IgD-negative memory B cell (primary cell): ENCODE measurements at regions not wholly inside any gene's neighbourhood (a gene's known extent, or its start where the extent isn't known, plus 50 kb on each side); places are given as distances from the start of the nearest gene placed in this dataset.

ENCODE experiments used
- H3K27ac Mint-ChIP-seq, 3 donors: one replicate each; pipeline ENCODE4 v1.8.0; 2020 to 2022; ENCODE audit warnings: mild to moderate bottlenecking in 3 of 3, mixed read lengths in 3 of 3, moderate library complexity in 1 of 3
- H3K27me3 Mint-ChIP-seq: one replicate; pipeline ENCODE4 v1.8.0; 2021; ENCODE audit warnings: mixed read lengths
- H3K36me3 Mint-ChIP-seq: one replicate; pipeline ENCODE4 v1.8.0; 2020; ENCODE audit warnings: mild to moderate bottlenecking, mixed read lengths
- H3K4me1 Mint-ChIP-seq, 3 donors: one replicate each; pipeline ENCODE4 v1.8.0; 2020 to 2022; ENCODE audit warnings: mixed read lengths in 3 of 3, mild to moderate bottlenecking in 1 of 3
- H3K4me3 Mint-ChIP-seq, 4 donors: one replicate each; pipeline ENCODE4 v1.8.0; 2020 to 2022; ENCODE audit warnings: mild to moderate bottlenecking in 4 of 4, mixed read lengths in 4 of 4, moderate library complexity in 3 of 4
- H3K9me3 Mint-ChIP-seq, 3 donors: one replicate each; pipeline ENCODE4 v1.8.0; 2020 to 2021; ENCODE audit warnings: mixed read lengths in 3 of 3, mild to moderate bottlenecking in 1 of 3

DNA sequence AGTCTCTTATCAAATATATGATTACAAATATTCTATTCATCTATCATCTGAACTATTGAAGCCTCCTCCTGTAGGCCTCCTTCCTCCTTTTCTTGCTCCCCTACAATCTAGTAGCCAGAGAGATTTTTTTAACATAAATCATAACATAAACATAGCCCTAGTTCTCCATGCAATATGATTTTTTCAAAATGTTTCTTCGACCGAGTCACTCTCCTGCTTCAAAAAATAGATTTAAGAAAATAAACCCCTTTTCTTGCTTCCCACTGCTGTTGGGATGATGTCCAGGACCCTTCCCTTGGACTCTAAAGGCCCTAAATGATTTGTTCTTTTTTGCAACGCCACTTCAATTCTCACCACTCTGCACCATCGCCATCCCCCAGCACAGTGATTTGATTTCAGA is 319.7 kb upstream of the TSHZ3 start:
- H3K36me3 Mint-ChIP-seq, result no peaks in the 10 kb centered on the region
- H3K9me3 Mint-ChIP-seq, result peaks cover 2 to 11% (median 9%) of the 10 kb centered on the region in 3 donors
- H3K4me3 Mint-ChIP-seq, result no peak overlapping the region
- no peaks in the 10 kb centered on the region for H3K27me3 Mint-ChIP-seq
- no peak overlapping the region for H3K27ac Mint-ChIP-seq
- H3K4me1 Mint-ChIP-seq, result no peaks in the 10 kb centered on the region

DNA sequence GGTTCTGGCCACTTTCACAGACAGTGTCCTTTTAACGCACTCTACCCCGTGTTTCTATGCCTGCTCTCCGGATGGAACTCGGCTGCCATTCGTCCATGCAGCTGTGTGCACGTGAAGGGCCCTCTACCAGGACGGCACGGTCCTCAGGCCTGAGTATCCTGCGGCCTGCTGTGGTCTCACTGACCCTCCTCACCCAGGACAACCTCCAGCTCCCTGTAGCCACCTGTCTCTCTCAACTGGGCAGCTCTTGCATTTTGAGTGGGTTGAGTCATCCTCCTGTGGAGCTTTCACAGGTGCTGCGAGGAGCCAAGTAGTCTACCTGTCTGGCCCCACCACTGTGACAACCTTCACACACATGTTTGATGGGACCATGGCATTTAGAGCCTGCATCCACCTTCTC is 321.7 kb upstream of the TSHZ3 start:
- Mint-ChIP-seq H3K36me3 (no peaks in the 10 kb centered on the region), H3K27me3 (no peaks in the 10 kb centered on the region), H3K4me1 (no peaks in the 10 kb centered on the region), H3K9me3 (peaks cover 2 to 11% (median 9%) of the 10 kb centered on the region in 3 donors), H3K27ac (peak overlapping the region in 1 of 3 donors; percentile 62), H3K4me3 (no peak overlapping the region)

DNA sequence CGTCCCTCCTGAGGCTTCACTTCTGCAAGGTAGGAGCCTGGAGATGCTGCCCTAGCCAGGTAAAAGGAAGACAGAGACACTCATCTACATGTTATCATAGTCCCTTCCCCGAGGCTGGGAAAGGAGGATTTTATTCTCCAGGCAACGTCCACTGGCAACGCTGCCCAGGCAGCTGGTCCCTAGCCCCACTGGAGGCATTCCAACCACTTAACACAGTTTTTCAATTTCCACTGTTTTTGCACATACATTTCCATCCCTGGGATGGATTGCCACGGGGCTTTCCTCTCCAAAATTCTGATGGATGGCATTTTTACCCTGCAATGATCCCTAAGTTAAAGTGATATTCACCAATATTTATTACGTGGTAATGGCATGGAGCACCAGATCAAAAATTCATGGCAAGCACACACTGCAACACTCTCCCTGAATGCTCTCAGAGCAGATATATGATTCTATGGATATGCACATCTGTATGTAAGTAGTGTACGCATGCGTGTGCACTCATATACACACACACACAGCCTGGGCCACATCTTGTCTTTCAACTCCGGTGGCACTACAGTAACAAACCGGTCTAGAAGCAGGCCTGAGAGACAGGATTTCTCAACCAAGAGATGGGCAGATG is 322.3 kb upstream of the TSHZ3 start:
- H3K36me3 Mint-ChIP-seq, result no peaks in the 10 kb centered on the region
- H3K4me3 Mint-ChIP-seq, result no peak overlapping the region
- H3K27ac Mint-ChIP-seq, result peak overlapping the region in 1 of 3 donors; percentile 62
- peaks cover 2 to 11% (median 9%) of the 10 kb centered on the region in 3 donors for H3K9me3 Mint-ChIP-seq
- no peaks in the 10 kb centered on the region for H3K27me3 Mint-ChIP-seq
- no peaks in the 10 kb centered on the region for H3K4me1 Mint-ChIP-seq

DNA sequence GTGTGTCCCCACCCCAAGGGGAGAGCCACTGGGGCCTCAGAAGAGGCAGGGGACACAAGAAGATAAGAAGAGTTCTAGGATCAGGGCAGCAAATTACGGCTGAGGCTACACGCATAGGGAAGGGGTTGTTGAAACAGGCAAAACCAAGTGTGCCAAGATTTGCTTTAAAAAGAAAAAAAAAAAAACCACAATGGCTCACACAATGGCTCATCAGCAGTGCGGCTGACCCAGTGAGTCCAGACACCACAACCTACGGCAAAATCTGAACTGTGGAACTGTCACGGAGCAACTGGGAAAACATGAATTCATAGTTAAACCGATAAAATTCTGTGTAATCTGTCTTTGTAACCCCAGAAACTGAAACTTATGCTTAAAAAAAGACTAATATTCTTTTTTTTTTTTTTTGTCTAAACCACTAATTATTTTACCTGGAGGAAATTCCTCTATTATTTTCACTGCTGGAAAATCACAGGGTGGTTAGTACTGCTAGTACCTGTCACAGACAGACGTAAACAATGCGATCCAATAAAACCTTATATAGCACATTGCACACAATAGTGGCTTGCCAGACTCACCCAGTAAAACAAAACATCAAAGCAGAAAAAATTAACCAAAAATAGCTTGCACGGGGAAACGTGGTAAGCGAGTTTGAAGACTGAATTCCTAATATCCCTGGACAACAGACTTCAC is 325.4 kb upstream of the TSHZ3 start:
- Mint-ChIP-seq H3K27me3 (no peaks in the 10 kb centered on the region), H3K4me1 (no peaks in the 10 kb centered on the region), H3K4me3 (no peak overlapping the region), H3K27ac (no peak overlapping the region), H3K36me3 (no peaks in the 10 kb centered on the region), H3K9me3 (peaks cover 5 to 18% (median 6%) of the 10 kb centered on the region in 3 donors)

DNA sequence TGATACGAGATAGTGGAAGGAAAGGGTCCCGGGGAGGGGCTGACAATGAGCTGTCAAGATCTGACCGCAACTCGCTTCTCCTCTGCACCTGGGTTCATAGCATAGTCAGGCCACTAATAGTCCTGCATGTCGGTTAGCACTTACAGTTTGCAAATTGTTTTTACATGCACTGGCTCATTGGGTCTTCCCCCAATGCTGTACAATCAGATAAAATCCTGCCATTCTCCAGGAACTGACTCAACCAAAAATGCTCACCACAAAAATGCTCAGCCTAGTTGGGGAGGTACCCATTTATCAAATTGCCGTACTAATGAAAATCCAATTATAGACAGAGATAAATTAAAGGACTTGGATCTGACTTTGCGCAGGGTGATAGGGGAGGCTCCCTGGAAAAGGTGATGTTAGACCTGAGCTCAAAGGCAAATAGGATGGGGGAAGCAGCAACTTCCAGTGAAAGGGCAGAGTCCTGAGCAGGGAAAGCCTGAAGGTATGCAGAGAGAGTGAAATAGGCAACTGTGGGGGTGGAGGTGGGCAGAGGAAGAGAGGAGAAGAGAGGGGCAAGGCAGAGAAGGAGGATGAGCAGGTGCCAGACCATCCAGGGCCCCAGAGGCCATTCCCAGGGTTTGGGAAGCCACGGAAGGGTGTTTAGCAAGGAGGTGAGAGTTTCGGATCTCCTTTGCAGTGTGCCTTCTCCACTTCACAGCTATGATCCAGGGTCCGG is 326.1 kb upstream of the TSHZ3 start:
- Mint-ChIP-seq H3K4me1 (no peaks in the 10 kb centered on the region), H3K36me3 (no peaks in the 10 kb centered on the region), H3K27me3 (no peaks in the 10 kb centered on the region), H3K4me3 (no peak overlapping the region), H3K9me3 (peaks cover 5 to 18% (median 6%) of the 10 kb centered on the region in 3 donors), H3K27ac (no peak overlapping the region)

DNA sequence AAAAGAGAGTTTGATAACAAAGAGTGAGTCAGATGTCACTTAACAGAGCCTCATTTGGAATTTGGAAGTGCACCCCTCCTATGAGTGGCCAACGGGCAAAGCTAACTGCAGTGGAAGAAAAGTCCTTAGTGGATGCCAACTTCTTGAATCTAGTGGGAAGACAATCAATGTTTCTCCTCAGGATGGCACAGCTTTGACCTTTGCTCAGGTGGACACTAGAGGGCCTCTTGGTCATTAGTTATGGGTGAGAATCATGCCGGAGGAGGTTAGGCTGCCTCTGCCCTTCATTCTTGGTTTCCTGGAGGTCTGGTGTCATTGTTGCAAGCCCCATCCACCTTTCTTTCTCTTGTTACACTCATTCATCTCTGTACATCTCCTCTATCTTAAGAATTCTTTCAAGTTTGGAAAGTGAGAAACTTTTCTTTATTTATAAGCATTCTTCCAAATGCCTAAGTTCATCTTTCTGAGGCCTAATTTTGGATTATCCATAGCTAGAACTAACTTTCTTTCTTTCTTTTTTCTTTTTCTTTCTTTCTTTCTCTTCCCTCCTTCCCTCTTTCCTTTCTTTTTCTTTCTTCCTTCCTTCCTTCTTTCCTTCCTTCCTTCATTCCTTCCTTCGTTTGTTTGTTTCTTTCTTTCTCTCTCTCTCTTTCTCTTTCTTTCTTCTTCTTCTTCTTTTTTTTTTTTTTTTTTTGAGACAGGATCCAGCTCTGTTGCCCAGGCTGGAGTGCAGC is 327.2 kb upstream of the TSHZ3 start:
- Mint-ChIP-seq H3K4me3 (no peak overlapping the region), H3K4me1 (no peaks in the 10 kb centered on the region), H3K27me3 (no peaks in the 10 kb centered on the region), H3K9me3 (peaks cover 5 to 18% (median 6%) of the 10 kb centered on the region in 3 donors), H3K27ac (no peak overlapping the region), H3K36me3 (no peaks in the 10 kb centered on the region)

DNA sequence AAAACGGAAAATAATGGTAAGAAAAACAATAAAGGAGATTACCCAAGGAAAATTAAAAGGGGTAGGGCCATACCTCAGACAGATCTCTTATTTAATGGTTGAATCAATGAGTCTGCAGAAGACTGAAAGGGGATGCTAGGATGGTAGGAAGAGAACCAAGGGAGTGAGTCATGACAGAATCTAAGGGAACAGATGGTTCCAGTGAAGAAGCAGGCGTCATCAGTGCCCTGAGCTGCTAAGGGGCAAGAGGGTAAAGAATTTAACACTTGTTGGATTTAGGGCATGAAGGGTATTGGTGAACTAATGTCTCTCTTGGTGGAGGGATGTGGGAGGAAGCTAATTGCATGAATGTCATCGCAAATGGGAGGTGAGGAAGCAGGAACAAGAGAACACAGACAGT is 329.2 kb upstream of the TSHZ3 start:
- Mint-ChIP-seq H3K36me3 (no peaks in the 10 kb centered on the region), H3K9me3 (peaks cover 5 to 18% (median 8%) of the 10 kb centered on the region in 3 donors), H3K4me3 (no peak overlapping the region), H3K27ac (no peak overlapping the region), H3K27me3 (no peaks in the 10 kb centered on the region), H3K4me1 (no peaks in the 10 kb centered on the region)

DNA sequence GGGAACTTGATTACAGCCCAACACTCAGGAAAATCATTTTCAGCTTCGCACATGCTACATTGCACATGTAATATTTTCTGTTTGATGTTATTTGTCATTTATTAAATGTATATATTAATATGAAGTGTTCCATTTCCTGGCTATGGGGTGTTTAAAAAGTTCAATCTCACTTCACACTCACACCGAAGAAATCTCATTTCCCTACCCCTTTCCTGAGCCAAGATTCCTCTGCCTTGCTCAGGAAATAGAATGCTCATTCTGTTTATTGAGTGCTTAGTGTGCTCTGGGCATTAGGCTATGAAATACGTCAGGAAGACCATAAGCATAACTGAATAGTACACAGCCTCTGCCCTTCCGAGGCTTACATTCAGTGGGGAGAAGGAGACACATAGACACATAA is 331.9 kb upstream of the TSHZ3 start:
- Mint-ChIP-seq H3K9me3 (peaks cover 9 to 21% (median 11%) of the 10 kb centered on the region in 3 donors), H3K36me3 (peaks cover 1% of the 10 kb centered on the region), H3K27me3 (no peaks in the 10 kb centered on the region), H3K4me1 (no peaks in the 10 kb centered on the region), H3K27ac (no peak overlapping the region), H3K4me3 (no peak overlapping the region)

DNA sequence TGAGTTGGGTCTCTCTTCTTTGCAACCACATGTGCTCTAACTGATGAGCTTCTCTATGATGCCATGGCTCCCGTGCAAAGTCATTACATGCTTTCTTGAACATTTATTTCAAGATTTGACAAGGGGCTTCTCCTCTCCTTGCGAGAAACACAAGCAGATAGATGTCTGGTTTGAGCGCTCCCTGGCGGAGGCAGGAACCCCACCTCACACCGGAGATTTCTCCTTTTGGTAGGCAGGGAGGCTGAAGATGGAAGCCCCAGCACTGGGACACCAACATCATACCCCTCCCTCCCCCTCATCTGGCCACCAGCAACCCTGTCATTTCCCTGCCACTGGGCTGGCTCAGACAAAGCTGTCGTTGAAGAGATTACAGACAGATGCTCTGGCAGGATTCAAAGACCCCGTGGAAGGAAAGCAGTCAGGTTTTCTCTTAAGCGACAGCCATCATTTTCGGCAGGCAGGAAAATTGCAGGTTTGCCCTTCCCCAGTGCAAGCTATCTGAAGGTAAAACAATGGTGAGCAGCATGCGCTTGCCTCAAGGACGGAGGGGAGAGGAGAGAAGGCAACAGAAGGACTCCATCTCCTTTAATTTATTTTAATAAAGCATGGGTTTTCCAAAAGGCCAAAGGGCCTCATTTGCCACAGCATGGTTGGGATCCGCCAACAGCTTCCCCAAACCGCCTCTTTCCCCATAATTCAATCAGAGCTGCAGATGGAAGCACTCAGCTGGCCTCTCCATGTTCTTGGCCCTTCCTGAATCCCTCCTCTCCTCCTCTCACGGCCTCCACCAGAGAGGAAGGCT is 344.1 kb upstream of the TSHZ3 start:
- Mint-ChIP-seq H3K4me3 (no peak overlapping the region), H3K9me3 (peaks cover 6 to 12% (median 7%) of the 10 kb centered on the region in 3 donors), H3K27me3 (no peaks in the 10 kb centered on the region), H3K4me1 (no peaks in the 10 kb centered on the region), H3K36me3 (no peaks in the 10 kb centered on the region), H3K27ac (no peak overlapping the region)

DNA sequence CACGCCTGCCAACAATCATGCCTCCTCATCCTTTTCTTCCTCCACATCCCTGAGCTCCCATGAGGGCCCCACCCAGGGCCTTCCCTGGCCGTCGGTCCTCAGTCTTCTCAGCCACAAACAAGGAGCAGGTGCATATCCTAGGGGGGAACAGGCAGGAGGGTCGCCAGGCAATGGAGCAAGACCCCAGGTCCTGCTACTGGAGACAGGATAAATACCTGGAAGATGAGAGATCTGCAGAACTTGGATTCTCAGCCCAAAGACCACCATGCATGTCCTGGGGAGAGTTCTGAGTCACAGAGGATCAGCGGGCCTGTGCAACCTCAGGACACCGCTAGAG is 344.7 kb upstream of the TSHZ3 start:
- Mint-ChIP-seq H3K4me3 (no peak overlapping the region), H3K27ac (no peak overlapping the region), H3K27me3 (no peaks in the 10 kb centered on the region), H3K9me3 (peaks cover 6 to 12% (median 7%) of the 10 kb centered on the region in 3 donors), H3K4me1 (no peaks in the 10 kb centered on the region), H3K36me3 (no peaks in the 10 kb centered on the region)

DNA sequence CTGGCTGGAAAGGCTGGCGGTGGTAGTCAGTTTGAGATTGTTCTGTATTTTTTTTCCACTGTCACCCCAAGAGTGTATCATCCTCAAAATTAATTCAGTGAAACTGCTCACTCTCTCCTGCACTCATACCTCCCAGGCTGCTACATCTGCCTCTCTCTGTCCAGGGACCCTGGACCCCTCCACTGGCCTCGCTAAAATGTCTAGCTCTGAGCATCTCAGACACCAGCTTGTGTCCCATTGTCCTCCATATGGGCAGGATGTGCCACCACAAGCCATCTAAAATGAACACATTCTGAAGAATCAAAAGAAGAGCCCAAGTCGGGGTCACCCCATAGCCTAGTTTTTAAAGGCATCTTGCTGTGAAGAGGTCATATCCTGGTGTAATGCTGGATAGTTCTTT is 345.5 kb upstream of the TSHZ3 start:
- Mint-ChIP-seq H3K4me3 (no peak overlapping the region), H3K27ac (peak overlapping the region in 1 of 3 donors; percentile 32), H3K4me1 (no peaks in the 10 kb centered on the region), H3K27me3 (no peaks in the 10 kb centered on the region), H3K36me3 (no peaks in the 10 kb centered on the region), H3K9me3 (peaks cover 2 to 17% (median 8%) of the 10 kb centered on the region in 3 donors)

DNA sequence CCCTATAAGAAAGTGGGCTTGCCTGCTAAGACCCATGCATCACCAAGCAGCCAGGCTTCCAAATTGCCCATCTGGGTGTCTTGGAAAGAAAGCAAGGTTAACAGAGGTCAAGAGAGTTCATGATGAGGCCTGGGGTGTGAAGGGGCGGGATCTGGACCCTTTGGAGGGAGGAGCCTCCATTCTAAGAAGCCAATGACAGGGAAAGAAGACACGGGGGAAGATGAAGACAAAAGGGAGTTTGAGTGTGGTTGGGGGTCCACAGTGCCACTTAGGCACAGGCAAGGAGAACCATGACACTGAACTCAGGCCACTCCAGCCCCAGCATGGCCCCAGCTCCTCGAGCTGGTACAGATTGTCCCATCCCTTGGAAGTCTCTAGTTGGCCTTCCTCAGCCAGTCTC is 350.2 kb upstream of the TSHZ3 start:
- H3K4me1 Mint-ChIP-seq, result no peaks in the 10 kb centered on the region
- H3K27me3 Mint-ChIP-seq, result no peaks in the 10 kb centered on the region
- no peak overlapping the region for H3K4me3 Mint-ChIP-seq
- H3K27ac Mint-ChIP-seq, result no peak overlapping the region
- peaks cover 7 to 22% (median 18%) of the 10 kb centered on the region in 3 donors for H3K9me3 Mint-ChIP-seq
- no peaks in the 10 kb centered on the region for H3K36me3 Mint-ChIP-seq

DNA sequence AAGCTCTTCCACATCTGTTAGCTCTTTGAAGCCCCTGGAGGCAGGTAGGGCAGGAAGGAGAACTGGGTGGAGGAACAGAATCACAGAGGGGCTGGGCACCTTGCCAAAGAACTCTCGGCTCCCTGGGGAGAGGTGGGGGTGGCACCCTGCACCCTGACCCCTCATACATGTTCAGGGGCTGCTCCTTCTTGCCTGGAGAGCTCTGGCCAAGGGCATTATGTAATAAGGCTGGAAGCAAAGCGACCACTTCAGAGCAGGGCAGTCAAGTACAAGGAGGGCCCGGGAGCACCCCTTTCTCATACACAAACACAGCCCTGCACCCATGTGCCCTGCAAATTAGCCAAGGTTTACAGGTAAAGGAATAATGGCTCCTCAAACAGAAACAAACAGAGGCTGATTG is 351.9 kb upstream of the TSHZ3 start:
- Mint-ChIP-seq H3K27ac (no peak overlapping the region), H3K27me3 (no peaks in the 10 kb centered on the region), H3K9me3 (peaks cover 7 to 22% (median 17%) of the 10 kb centered on the region in 3 donors), H3K4me1 (no peaks in the 10 kb centered on the region), H3K4me3 (no peak overlapping the region), H3K36me3 (no peaks in the 10 kb centered on the region)

DNA sequence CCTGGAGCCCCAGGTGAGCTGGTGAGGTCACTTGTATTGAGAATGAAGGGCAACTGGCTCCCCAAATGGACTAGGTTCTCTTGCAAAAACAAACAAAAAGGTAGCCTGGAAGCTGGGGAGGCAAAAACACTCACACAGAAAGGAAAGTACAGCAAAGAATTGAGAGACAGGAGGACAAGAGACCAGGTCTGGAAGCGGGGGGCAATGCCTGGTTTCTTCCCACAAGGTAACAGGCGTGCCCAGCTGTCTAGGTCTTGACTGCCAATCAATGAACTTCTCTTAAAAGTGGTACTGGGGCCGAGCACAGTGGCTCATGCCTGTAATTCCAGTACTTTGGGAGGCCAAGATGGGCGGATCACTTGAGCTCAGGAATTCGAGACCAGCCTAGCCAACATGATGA is 356.4 kb upstream of the TSHZ3 start:
- no peak overlapping the region for H3K4me3 Mint-ChIP-seq
- no peaks in the 10 kb centered on the region for H3K4me1 Mint-ChIP-seq
- H3K27ac Mint-ChIP-seq, result no peak overlapping the region
- peaks cover 2 to 22% (median 12%) of the 10 kb centered on the region in 3 donors for H3K9me3 Mint-ChIP-seq
- no peaks in the 10 kb centered on the region for H3K36me3 Mint-ChIP-seq
- H3K27me3 Mint-ChIP-seq, result no peaks in the 10 kb centered on the region
